T-helper 2 cell treated with Interferon-gamma antibody and Interleukin-4, amounts not matched to agents 100 ng/mL and 5 ng/mL, for 36 hours (primary cell): ENCODE measurements at regions not wholly inside any gene's neighbourhood (a gene's known extent, or its start where the extent isn't known, plus 50 kb on each side); places are given as distances from the start of the nearest gene placed in this dataset.

ENCODE experiments used
- intact Hi-C: fragments of 100-400 bp; cut with micrococcal nuclease; formaldehyde crosslinking; loops from one replicate; pipeline ENCODE4 v1.15.1; 2023

GRCh38 chr17:79424471-79425185, 186.2 kb downstream of the RBFOX3 start:
- intact Hi-C loops: no loop called here

DNA sequence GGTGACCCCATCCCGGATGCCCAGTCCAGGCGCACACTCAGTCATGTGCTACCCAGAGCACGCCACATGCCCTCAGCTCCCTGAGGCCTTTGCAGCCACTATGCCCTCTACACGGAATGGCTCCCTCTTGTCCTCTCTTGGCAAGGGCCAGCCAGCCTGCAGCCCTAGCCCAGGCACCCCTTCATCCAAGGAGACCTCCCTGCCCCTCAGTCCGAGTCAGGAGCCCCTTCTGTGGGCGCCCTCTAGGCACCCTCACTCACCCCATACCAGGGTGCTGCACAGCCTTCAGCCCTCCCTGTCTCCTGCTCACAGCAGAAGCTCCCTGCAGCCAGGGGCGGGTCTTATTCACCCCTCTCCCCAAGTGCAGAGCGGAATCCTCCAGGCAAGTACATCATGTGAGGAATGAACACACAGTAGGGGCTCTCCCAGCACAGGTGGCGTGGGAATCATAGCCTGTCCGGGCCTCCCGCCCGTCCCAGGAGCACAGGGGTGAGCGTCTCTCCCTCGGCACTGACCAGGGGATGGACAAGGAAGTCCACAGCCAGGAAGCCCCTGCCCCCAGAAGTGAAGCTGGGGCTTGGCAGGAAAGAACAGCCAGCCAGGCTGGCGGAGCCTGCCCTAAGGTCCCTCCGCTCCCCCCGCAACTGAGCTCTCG, 186.9 kb downstream of the RBFOX3 start:
- intact Hi-C loops: no loop called here

DNA sequence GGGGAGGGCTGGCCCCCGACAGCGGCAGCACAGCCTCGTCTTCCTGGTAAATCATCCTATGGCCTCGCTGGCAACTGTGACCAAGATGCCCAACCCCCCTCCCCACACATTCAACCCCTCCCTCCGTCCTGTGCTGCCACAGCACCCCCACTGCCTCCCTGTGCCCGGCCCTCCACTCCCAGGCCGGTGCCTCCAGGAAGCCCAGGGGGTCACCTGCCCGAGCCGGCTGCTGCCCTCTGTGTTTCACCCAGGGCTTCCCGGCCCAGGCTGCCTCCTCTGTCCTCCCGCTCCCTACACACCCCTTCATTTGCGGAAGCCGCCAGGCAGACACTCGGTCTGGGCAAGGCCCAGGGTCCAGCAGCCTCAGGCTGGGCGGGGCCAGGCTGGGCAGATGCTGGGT, 188.6 kb downstream of the RBFOX3 start:
- intact Hi-C loops: no loop called here

DNA sequence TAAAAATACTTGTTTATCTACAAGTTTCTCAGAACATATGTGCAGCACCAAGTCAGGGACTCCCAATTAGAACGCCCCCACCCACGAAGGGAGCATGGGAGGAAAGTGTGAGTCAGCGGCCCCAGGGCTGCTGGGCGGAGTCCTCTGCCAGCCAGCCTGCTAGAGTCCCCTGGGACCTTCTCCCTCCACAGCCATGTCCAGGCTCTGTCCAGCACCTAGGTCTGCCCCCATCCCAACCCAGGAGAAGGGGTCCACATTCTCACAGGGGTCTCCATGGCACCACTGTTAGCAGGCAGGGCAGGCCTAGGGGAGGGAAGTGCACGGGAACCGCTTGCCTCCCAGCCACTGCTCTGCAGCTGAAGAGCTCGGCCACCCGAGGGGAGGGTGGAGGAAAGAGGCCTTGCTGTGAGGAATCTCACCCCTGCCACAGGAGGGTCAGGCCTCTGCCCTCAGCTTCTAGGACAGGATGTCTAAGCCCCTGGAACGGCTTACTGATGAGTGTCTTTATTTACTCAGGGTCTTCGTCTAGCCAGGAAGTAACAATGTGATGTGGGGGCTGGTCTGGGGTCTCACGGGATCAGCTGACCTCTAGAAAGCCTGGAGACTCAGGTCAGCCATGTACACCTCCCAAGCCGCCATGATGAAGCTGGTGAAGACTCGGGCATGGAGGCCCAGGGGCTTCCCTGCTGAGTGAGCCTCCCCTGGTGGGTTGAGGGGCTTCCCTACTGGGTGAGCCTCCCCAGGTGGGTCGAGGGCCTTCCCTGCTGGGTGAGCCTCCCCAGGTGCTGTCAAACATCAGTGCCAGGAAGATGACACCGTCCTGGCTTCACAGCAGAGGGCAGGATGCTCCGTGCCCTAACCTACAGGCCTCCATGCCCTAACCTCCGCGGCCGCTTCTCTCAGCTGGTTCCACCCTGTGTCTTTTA, 190.3 kb downstream of the RBFOX3 start:
- intact Hi-C loops: no loop called here

DNA sequence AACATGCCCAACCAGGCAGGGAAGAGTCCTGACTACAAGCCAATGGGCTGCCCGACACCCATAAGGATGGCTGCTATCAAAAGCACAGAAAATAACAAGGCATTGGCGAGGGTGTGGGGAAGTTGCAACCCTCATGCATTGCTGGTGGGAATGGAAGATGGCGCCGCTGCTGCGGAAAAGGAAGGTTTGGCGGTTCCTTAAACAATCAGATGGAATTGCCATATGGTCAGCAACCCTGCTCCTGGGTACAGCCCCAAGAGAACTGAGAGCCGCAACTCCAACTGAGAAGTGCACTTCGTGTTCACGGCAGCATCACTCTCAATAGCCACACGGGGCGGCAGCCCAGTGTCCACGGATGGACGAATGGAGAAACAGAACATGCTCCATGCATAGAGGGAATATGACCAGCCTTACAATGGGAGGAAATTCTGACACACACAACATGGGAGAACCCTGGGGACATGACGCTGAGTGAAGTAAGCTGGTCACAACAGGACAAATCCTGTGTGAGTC, 193.3 kb downstream of the RBFOX3 start:
- intact Hi-C loops: no loop called here

DNA sequence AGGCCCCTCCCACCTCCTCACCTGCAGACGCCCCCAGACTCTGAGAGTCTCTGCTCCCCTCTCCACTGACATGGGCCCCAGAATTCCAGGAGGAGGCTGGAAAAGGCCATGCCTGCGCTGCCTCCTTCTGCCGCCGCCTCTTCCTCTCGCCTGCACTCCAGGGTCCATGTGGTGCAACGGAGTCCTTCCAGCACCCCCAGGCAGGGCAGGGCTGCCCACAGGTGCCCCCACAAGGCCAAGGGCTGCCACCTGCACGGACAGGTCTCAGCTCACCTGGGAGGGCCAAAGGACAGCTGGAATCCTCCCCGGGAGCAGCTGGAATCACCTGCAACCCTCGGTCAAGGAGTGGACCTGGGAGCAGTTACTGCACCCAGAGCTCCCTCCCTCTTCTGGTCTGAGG, 194.9 kb downstream of the RBFOX3 start:
- intact Hi-C loops: no loop called here

DNA sequence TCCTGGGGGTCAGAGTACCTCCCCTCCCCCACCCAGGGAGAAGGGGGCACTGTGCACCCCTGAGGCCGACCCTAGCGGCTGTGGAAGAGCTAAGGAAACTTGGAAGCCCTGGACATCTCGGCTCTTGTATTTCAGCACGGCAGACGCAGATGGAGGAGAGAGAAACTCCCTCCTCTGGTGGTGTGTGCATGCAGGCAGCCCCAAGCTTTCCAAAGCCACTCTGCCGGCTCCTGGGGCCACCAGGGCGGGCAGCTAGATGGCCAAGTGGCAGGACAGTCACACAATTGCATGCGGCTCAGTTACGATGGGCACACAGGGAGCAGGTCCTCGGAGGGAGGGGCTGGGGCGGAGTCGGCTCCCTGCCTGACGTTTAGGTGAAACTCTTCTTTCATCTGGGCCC, 195.5 kb downstream of the RBFOX3 start:
- intact Hi-C loops: no loop called here

DNA sequence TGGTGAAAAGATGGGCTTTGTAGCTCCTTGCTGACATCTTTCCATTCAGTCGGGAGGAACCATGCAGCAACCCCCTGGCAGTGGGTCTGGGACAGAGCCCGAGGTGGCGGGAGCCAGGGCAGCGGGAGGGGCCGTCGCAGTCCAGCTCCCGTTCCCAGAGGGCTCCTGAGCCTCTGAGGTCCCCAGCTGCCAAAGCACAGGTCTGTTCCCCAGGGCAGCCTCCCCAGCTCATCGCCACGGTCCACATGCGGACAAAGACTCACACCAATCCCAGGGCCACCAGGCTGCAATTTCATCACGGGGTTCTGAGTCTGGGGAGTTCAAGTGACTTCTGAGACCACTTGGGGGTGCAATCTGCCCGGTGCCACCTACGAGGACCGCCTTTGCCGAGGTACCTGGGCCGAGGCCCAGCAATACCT, 196.0 kb downstream of the RBFOX3 start:
- intact Hi-C loops: no loop called here

DNA sequence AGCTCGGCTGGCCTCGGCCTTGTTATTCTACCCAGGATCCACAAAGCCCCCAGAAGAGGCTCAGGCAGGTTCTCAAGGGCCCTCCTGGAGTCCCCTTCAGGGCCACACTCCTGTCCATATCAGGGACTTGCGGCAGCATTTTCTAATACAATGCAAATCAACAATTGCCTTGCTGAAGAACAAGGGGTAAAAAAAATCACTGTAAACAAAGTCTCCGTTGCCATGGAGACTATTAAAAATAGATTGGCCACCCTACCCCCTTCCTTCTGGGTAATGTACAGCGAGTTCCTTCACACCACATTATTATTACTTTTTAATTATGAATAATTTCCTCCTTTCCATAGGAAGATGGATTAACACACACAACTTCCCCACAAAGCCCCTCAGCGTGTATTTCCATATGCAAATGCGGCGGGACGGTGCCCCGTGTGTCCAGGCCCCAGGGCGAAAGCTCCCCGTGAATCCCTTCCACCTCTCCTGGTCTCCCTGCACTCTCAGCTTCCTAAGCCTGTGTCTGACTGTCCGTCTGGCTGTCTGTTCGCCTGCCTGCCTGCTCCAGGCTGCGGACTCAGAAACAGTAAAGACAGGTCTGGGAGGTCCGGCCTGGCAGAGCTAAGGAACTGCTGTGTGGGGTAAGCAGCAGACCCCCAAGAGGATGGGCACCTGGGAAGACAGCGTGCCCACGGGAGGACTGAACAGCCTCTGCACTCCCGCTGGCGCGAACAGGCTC, 196.6 kb downstream of the RBFOX3 start:
- intact Hi-C loops: no loop called here

GRCh38 chr17:79413611-79414010, 197.2 kb downstream of the RBFOX3 start:
- intact Hi-C loops: no loop called here

DNA sequence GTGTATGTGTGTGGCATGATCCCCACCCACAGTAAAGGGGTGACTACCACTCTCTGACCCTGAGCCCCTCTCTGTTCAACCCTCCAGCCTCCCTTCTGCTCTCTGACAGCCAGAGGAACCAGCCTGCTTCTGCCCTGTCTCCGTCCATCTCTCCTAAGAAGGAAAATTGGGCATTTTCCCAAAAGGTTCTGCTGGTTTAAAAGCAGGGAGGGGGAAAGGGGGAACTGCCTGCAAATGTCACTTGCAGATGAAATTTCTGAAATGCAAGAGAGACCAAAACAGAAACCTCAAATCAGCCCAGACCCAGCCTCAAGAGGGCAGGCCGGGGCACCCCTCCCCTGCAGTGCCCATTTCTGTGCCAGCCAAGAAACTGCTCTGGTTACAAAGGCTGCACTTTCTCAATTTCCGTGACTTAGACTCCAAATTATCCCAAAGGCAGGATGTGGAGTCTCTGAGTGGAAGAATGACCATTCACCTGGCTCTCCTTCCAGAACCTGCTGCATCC, 197.9 kb downstream of the RBFOX3 start:
- intact Hi-C loops: no loop called here

- intact Hi-C loops: no loop called here
Measured at GRCh38 chr17:79412110-79412509, 198.7 kb downstream of the RBFOX3 start.

DNA sequence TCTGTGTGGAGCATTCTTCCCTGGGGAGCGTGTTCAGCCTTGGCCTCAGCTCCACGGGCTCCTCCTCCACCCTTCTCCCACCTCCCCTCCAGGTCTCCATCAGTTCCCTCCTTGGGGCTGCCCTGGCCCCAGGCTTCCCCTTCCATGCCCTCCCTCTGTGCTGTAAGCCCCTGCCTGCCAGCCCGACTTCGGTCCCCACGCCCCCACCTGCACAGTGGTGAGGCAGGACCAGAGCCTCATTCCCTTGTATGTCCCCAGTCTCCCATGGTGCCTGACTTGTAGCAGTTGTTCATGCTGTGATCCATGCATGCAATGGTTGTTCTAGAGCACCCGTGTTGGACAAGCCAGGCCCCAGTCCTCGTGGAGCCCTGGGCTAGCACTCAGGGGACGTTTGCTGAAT, 199.4 kb downstream of the RBFOX3 start:
- intact Hi-C loops: no loop called here

- intact Hi-C loops: no loop called here
Measured at GRCh38 chr17:79410681-79411080, 200.2 kb downstream of the RBFOX3 start.

DNA sequence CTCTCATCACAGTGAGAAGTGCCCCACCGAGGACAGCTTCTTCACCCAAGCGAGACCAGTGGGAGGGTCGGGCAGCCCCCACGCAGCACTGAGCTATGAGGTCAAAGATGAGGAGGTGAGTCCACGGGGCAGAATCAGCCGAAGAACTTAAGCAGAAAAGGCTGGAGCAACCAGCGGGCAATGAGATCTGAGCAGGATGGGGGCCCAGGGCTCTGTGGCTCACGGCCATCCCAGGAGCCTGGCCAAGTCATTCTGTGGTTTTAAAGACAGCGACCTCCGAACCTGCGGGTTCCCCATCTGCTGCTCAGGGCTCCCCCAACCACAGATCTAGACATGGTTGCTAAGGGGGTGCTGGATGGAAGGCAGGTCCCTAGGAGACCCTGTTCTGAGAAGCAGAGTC, 202.6 kb downstream of the RBFOX3 start:
- intact Hi-C loops: no loop called here

- intact Hi-C loops: no loop called here
Measured at GRCh38 chr17:79407385-79407784, 203.5 kb downstream of the RBFOX3 start.

DNA sequence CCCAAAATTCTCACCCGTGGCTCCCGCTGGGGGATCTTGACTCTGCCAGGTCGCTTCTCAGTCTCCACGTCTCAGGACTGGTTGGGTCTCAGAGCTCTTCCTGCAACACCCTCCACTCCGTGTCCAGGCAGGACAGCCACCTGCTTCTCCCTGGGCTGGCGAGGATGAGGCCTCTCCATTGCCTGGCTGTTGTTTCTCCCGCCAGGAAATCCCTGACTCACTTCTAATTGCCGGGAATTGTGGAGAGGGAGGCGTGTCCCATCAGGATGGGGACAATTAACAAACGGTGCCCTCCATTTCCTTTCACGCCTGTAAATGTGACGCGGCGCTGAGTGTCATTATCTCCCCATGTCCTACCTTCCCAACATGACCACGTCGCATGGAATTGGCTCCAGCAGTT, 204.5 kb downstream of the RBFOX3 start:
- intact Hi-C loops: no loop called here

DNA sequence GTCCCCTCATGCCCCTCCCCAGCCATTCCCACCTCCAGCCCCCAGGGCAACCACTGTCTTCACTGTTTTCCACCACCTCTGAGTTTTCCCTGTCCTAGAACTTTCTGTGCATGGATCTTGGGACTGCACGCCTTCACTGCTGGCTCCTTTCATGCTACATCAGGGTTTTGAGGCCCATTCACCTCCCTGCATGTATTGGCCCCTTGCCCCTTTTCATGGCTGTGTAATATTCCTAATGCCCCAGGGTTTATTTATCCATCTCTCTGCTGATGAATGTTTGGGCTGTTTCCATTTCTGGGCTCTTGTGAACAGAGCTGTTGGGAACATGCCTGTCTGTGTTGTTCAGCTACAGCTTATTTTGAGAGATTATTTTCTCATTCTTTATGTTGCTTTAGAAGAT, 205.0 kb downstream of the RBFOX3 start:
- intact Hi-C loops: no loop called here

DNA sequence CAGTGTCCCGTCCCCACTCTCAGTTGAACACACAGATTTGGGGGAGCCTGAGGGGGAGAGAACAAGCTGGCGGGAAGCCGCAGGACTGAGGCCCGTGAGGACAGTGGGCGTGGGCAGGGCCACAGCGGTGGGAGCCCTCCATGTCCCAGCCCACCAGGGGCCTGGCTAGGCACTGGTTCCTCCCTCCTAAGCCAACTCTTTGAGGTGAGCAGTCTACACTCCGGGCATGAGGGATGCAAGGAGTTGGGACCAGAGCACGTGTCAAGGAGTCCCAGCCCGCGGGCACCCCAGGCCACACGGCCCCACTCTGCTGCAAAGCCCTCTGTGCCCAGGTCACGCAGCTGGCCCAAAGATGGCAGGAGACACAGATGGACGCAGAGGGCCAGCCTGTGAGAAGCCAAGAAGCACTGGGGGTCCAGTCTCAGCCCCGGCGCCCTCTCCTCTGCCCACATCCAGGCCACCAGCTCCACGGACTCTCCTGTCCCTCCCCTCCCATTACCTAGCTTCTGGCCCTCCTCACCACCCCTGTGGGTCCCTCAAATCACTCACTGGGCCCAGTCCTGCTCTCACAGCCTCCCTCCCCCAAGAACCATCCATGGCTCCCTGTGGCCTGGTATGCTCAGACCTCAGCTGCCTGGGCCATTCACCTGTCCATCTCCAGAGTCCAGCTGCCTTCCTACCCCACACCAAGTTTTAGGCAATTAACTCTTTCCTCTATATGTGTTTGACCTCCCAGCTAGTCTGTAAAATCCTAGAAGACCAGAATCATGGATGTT, 206.5 kb downstream of the RBFOX3 start:
- intact Hi-C loops: no loop called here
